AG09319 (cell line): ENCODE measurements at regions not wholly inside any gene's neighbourhood (a gene's known extent, or its start where the extent isn't known, plus 50 kb on each side); places are given as distances from the start of the nearest gene placed in this dataset.

Experiments used
- DNase-seq: peaks from one replicate; pipeline ENCODE4 v3.0.0-alpha.2; 2010; ENCODE audit warnings: low read depth; ENCODE audit errors: extremely low read depth
- TF ChIP-seq, protein P1 (sequence below): IDR thresholded peaks from 2 replicates; pipeline ENCODE4 v1.5.1; 2011; ENCODE audit warnings: low read depth, mild to moderate bottlenecking, inconsistent platforms, low read length, moderate library complexity

DNA sequence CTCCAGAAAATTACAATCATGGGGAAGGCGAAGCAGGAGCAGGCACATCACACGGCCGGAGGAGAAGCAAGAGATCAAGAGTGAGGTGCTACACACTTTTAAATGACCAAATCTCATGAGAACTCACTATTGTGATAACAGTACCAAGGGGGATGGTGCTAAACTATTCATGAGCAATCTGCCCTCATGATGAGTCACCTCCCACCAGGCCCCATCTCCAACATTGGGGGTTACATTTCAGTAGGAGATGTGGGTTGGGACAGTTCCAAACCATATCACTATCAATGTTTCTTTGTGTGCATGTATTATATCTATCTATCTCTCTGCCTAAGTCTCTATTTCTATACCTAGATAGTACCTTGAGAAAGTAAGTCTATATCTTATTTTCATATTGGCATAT is 724.8 kb downstream of the CDH11 start:
- no peak for DNase-seq
- TF ChIP-seq, protein P1, sequence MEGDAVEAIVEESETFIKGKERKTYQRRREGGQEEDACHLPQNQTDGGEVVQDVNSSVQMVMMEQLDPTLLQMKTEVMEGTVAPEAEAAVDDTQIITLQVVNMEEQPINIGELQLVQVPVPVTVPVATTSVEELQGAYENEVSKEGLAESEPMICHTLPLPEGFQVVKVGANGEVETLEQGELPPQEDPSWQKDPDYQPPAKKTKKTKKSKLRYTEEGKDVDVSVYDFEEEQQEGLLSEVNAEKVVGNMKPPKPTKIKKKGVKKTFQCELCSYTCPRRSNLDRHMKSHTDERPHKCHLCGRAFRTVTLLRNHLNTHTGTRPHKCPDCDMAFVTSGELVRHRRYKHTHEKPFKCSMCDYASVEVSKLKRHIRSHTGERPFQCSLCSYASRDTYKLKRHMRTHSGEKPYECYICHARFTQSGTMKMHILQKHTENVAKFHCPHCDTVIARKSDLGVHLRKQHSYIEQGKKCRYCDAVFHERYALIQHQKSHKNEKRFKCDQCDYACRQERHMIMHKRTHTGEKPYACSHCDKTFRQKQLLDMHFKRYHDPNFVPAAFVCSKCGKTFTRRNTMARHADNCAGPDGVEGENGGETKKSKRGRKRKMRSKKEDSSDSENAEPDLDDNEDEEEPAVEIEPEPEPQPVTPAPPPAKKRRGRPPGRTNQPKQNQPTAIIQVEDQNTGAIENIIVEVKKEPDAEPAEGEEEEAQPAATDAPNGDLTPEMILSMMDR: no peak

DNA sequence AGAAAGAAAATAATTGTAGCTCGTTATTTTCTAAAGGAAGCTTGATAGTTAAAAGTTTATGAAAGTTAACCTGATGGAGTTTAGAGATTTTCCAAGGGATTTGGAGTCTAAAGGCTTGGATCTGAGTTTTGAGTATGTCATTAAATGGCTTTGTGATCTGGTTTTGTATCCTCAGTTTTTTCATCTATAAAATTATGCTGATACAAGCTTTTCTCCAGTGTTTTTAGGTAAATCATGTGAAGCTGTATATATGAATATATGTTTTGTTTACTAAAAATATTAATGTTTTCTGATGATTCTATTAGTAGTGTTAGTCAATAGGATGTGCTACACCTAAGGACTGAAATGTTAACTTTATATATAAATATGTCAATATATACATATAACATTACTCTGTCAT is 727.8 kb downstream of the CDH11 start:
- no peak for DNase-seq

DNA sequence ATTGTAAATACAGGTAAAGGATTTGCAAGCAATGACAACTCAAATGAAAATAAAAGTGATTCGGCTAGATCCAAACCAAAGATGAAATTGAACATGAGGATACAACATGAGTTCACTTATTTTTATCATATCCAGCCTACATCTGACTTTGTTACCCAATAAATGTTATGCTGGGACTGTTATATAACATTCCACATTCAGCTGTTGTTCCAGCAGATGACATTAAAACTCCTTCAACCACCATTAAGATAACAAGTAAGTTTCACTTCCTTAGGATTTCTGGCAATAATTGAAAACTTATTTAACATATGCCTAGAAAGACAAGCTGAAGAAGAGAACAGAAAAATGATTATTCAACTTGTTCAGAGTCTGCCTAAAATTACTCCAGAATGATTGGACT is 729.4 kb downstream of the CDH11 start:
- TF ChIP-seq, protein P1: no peak
- no peak for DNase-seq

More for the DNA sequence above, 727.8 kb downstream of the CDH11 start:
- TF ChIP-seq, protein P1: no peak

GRCh38 chr16:64391063-64391600 is 730.7 kb downstream of the CDH11 start:
- DNase-seq: no peak
- TF ChIP-seq, protein P1: no peak

GRCh38 chr16:64390102-64390501 is 731.8 kb downstream of the CDH11 start:
- TF ChIP-seq, protein P1: no peak
- DNase-seq: no peak

- TF ChIP-seq, protein P1: no peak
- DNase-seq: no peak
Observed at GRCh38 chr16:64384636-64385035, 737.2 kb downstream of the CDH11 start.

- DNase-seq: no peak
- TF ChIP-seq, protein P1: no peak
Observed at GRCh38 chr16:64381979-64382378, 739.9 kb downstream of the CDH11 start.
